H1 (cell line): ENCODE measurements at regions not wholly inside any gene's neighbourhood (a gene's known extent, or its start where the extent isn't known, plus 50 kb on each side); places are given as distances from the start of the nearest gene placed in this dataset.

Experiments
- CTCF ChIA-PET: fragments of 300-600 bp; sonication (Branson Sonifier 250); formaldehyde crosslinking; loops from one replicate; lab custom pipeline; 2021; ENCODE audit not compliant: partially characterized antibody; lab: Charles Lee
- POLR2A ChIA-PET: fragments of 300-600 bp; sonication (Branson Sonifier 250); formaldehyde crosslinking; loops from one replicate; lab custom pipeline; 2021; ENCODE audit warnings: inconsistent platforms; ENCODE audit not compliant: partially characterized antibody; lab: Charles Lee
- DNase-seq, 2 experiments: peaks; one replicate each; pipeline versions ENCODE4 v3.0.0 to v3.0.0-alpha.2; 2010 to 2022; ENCODE audit warnings: low spot score in 2 of 2, low read depth in 1 of 2, mixed read lengths in 1 of 2
- FAIRE-seq: peaks from 2 replicates; lab custom pipeline; 2011; peaks lifted over from hg19 to GRCh38; lab: Jason Lieb, UNC
- H2AFZ ChIP-seq: 2 replicates; pipeline ENCODE4 v1.8.1; 2012; ENCODE audit warnings: low read length, inconsistent platforms
- H2AK5ac ChIP-seq: 2 replicates; pipeline ENCODE4 v1.6.1; 2013; ENCODE audit warnings: low read depth, low read length
- H2BK120ac ChIP-seq: replicated peaks from 2 replicates; pipeline ENCODE3; 2013; ENCODE audit warnings: low read depth, low read length, inconsistent platforms
- H2BK12ac ChIP-seq: 2 replicates; pipeline ENCODE4 v1.6.1; 2013; ENCODE audit warnings: low read depth, low read length
- H2BK15ac ChIP-seq: 2 replicates; pipeline ENCODE4 v1.6.1; 2013; ENCODE audit warnings: low read length
- H2BK20ac ChIP-seq: 2 replicates; pipeline ENCODE4 v1.6.1; 2013; ENCODE audit warnings: low read length
- H2BK5ac ChIP-seq: 2 replicates; pipeline ENCODE4 v1.6.1; 2013; ENCODE audit warnings: low read depth, low read length
- H3K14ac ChIP-seq: 2 replicates; pipeline ENCODE4 v1.6.1; 2013; ENCODE audit warnings: inconsistent platforms; ENCODE audit not compliant: insufficient read length
- H3K18ac ChIP-seq: 2 replicates; pipeline ENCODE4 v1.6.1; 2013; ENCODE audit warnings: low read length; ENCODE audit errors: extremely low read depth
- H3K23ac ChIP-seq: 2 replicates; pipeline ENCODE4 v1.6.1; 2013; ENCODE audit warnings: inconsistent platforms; ENCODE audit not compliant: insufficient read length
- H3K23me2 ChIP-seq: 2 replicates; pipeline ENCODE4 v1.6.1; 2013; ENCODE audit warnings: low read depth, low read length
- H3K27ac ChIP-seq: 2 replicates; pipeline ENCODE4 v1.6.1; 2011; ENCODE audit warnings: low read depth, low read length, inconsistent platforms
- H3K27me3 ChIP-seq, 4 experiments: replicated peaks in 1 of 4; 1 replicate in 1 of 4; 2 replicates in 3 of 4; pipeline versions ENCODE4 v1.6.1 to v1.8.1; 2011 to 2013; ENCODE audit warnings: low read length in 3 of 4, mild to moderate bottlenecking in 3 of 4, inconsistent platforms in 2 of 4, mixed read lengths in 2 of 4, moderate library complexity in 1 of 4; ENCODE audit not compliant: control insufficient read depth in 3 of 4, insufficient read depth in 3 of 4; ENCODE audit errors: extremely low read depth in 1 of 4
- H3K36me3 ChIP-seq, 4 experiments: 2 replicates each; pipeline versions ENCODE4 v1.6.1 to v1.8.1; 2011 to 2013; ENCODE audit warnings: mild to moderate bottlenecking in 4 of 4, low read length in 3 of 4, moderate library complexity in 2 of 4, control low read depth in 1 of 4, inconsistent platforms in 1 of 4; ENCODE audit not compliant: insufficient read depth in 4 of 4, control insufficient read depth in 2 of 4
- H3K4ac ChIP-seq: replicated peaks from 2 replicates; pipeline ENCODE3; 2013; ENCODE audit warnings: low read length, low read depth, mixed read lengths, inconsistent platforms; ENCODE audit not compliant: insufficient read length
- H3K4me1 ChIP-seq, 4 experiments: replicated peaks in 1 of 4; 1 replicate in 1 of 4; 2 replicates in 3 of 4; pipeline versions ENCODE4 v1.6.1 to v1.8.1; 2011 to 2013; ENCODE audit warnings: low read length in 3 of 4, inconsistent platforms in 2 of 4, mixed read lengths in 1 of 4; ENCODE audit not compliant: insufficient read depth in 4 of 4, control insufficient read depth in 3 of 4
- H3K4me2 ChIP-seq, 2 experiments: 2 replicates each; pipeline versions ENCODE4 v1.6.1 to v1.8.1; 2011 to 2013; ENCODE audit warnings: low read depth in 2 of 2, low read length in 2 of 2, control low read depth in 1 of 2, inconsistent platforms in 1 of 2, mild to moderate bottlenecking in 1 of 2; ENCODE audit not compliant: insufficient read depth in 1 of 2
- H3K4me3 ChIP-seq, 4 experiments: fragments of 200-600, 300-600 bp in 1 of 4; sonication (generic), shearing (Covaris generic), sonication (Bioruptor Twin) in 1 of 4; 2 replicates each; pipeline versions ENCODE4 v1.5.1 to v1.8.1; 2011 to 2016; ENCODE audit warnings: low read length in 4 of 4, low read depth in 3 of 4, control low read depth in 2 of 4, inconsistent platforms in 2 of 4, mild to moderate bottlenecking in 2 of 4, mixed read lengths in 1 of 4, moderate library complexity in 1 of 4; ENCODE audit not compliant: insufficient read depth in 2 of 4; ENCODE audit errors: extremely low read depth in 1 of 4
- H3K56ac ChIP-seq: replicated peaks from 2 replicates; pipeline ENCODE3; 2013; ENCODE audit warnings: low read depth, mild to moderate bottlenecking, mixed read lengths, low read length, inconsistent platforms; ENCODE audit not compliant: insufficient read length
- H3K79me1 ChIP-seq: 2 replicates; pipeline ENCODE4 v1.6.1; 2013; ENCODE audit warnings: low read depth, low read length, control low read depth
- H3K79me2 ChIP-seq, 2 experiments: 2 replicates each; pipeline versions ENCODE4 v1.6.1 to v1.8.1; 2012 to 2013; ENCODE audit warnings: low read length in 2 of 2, mild to moderate bottlenecking in 2 of 2, inconsistent platforms in 1 of 2; ENCODE audit not compliant: insufficient read depth in 2 of 2, control insufficient read depth in 1 of 2
- H3K9ac ChIP-seq, 4 experiments: replicated peaks in 1 of 4; 1 replicate in 1 of 4; 2 replicates in 3 of 4; pipeline versions ENCODE4 v1.6.1 to v1.8.1; 2011 to 2013; ENCODE audit warnings: low read depth in 3 of 4, low read length in 3 of 4, control low read depth in 2 of 4, mild to moderate bottlenecking in 2 of 4, moderate library complexity in 2 of 4, inconsistent platforms in 1 of 4; ENCODE audit errors: extremely low read depth in 1 of 4
- H3K9me3 ChIP-seq, 2 experiments: 2 replicates each; pipeline versions ENCODE4 v1.6.1 to v1.8.1; 2012 to 2013; ENCODE audit warnings: mild to moderate bottlenecking in 2 of 2, moderate library complexity in 2 of 2, control low read depth in 1 of 2, inconsistent platforms in 1 of 2, low read depth in 1 of 2, low read length in 1 of 2, mixed read lengths in 1 of 2; ENCODE audit not compliant: insufficient read depth in 2 of 2
- H4K20me1 ChIP-seq, 2 experiments: replicated peaks in 1 of 2; 2 replicates each; pipeline versions ENCODE3 to v1.8.1; 2011 to 2013; ENCODE audit warnings: inconsistent platforms in 2 of 2, low read length in 2 of 2, mild to moderate bottlenecking in 1 of 2; ENCODE audit not compliant: insufficient read depth in 2 of 2, control insufficient read depth in 1 of 2
- H4K5ac ChIP-seq: 2 replicates; pipeline ENCODE4 v1.6.1; 2013; ENCODE audit warnings: low read length, low read depth, mixed read lengths, inconsistent platforms; ENCODE audit not compliant: insufficient read length
- H4K8ac ChIP-seq: 2 replicates; pipeline ENCODE4 v1.8.0; 2013; ENCODE audit warnings: mild to moderate bottlenecking, moderate library complexity, low read length, inconsistent platforms; ENCODE audit not compliant: insufficient read depth; ENCODE audit errors: extremely low read depth
- H4K91ac ChIP-seq: replicated peaks from 2 replicates; pipeline ENCODE3; 2013; ENCODE audit warnings: low read length, mixed read lengths, inconsistent platforms; ENCODE audit not compliant: insufficient read length
- CHD2 ChIP-seq: IDR thresholded peaks from 2 replicates; pipeline ENCODE4 v1.6.1; 2012; ENCODE audit warnings: low read length, improper control_type of control experiment
- EGR1 ChIP-seq: IDR thresholded peaks from 2 replicates; pipeline ENCODE4 v1.6.1; 2011; ENCODE audit warnings: low read depth, low read length, borderline replicate concordance
- GTF2F1 ChIP-seq: IDR thresholded peaks from 2 replicates; pipeline ENCODE4 v1.6.1; 2012; ENCODE audit warnings: low read depth, low read length, improper control_type of control experiment, borderline replicate concordance
- HDAC2 ChIP-seq, 2 experiments: fragments of 300-600 bp in 1 of 2; sonication (generic) in 1 of 2; IDR thresholded peaks; 2 replicates each; pipeline ENCODE4 v1.6.1; 2011 to 2012; ENCODE audit warnings: low read depth in 2 of 2, low read length in 2 of 2, mild to moderate bottlenecking in 2 of 2, moderate library complexity in 2 of 2, borderline replicate concordance in 1 of 2, inconsistent platforms in 1 of 2
- JUND ChIP-seq: IDR thresholded peaks from 2 replicates; pipeline ENCODE4 v1.6.1; 2011; ENCODE audit warnings: mild to moderate bottlenecking, improper control_type of control experiment, low read length
- SIRT6 ChIP-seq: IDR thresholded peaks from one replicate; pipeline ENCODE4 v1.7.1; 2012; ENCODE audit warnings: low read length, inconsistent platforms
- SP2 ChIP-seq: IDR thresholded peaks from 2 replicates; pipeline ENCODE4 v1.6.1; 2012; ENCODE audit warnings: mild to moderate bottlenecking, low read length, inconsistent platforms
- SUZ12 ChIP-seq: fragments of 200-600 bp; sonication (generic); IDR thresholded peaks from 2 replicates; pipeline ENCODE4 v1.6.1; 2012; ENCODE audit warnings: mild to moderate bottlenecking, inconsistent platforms, low read length, moderate library complexity, mixed read lengths
- WGBS, 2 experiments: shearing (Covaris generic) in 1 of 2; methylation state at CpG; one replicate each; pipeline versions ENCODE4 v1.1.6 to v1.1.7; 2013 to 2015; ENCODE audit warnings: low lambda C conversion rate in 2 of 2, mixed read lengths in 2 of 2, inconsistent platforms in 1 of 2, low coverage in 1 of 2, missing lambda C conversion rate in 1 of 2; ENCODE audit not compliant: insufficient replicate concordance in 2 of 2, insufficient coverage in 1 of 2, insufficient read length in 1 of 2; ENCODE audit errors: extremely low coverage in 1 of 2, missing lambda C conversion rate in 1 of 2; 5-methylcytosine and 5-hydroxymethylcytosine counted together
- TF ChIP-seq, protein P1 (sequence below): IDR thresholded peaks from 2 replicates; pipeline ENCODE4 v1.6.1; 2012; ENCODE audit warnings: low read length, inconsistent platforms

DNA sequence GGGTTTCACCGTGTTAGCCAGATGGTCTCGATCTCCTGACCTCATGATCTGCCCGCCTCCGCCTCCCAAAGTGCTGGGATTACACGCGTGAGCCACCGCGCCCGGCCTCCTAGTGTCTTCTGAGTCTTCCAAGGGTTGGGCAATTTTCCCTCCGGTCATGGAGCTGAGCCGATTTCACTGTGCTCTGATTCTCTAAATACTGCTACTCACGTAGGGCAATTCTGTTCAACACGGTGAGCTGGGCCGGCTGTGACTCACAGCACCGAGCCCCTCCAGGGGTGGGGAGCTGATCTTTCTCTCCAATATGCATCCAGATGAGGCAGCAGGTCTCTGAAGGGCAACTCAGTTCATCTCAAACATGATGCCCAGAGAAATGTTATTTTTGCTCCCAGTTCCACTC lies 71.6 kb upstream of the CD93 start:
- FAIRE-seq = no peak

More for the DNA sequence above, 71.6 kb upstream of the CD93 start:
- H2AK5ac ChIP-seq = no peak overlapping the region
- H3K4me3 ChIP-seq = no peak overlapping the region
- no peak overlapping the region for H3K56ac ChIP-seq
- no peaks in the 10 kb centered on the region for H4K20me1 ChIP-seq
- DNase-seq = peak in 1 of 2 experiments; percentile 23
- no peaks in the 10 kb centered on the region for H3K23me2 ChIP-seq
- H3K23ac ChIP-seq = no peak overlapping the region
- no peak overlapping the region for H4K5ac ChIP-seq
- H2AFZ ChIP-seq = no peak overlapping the region
- H2BK5ac ChIP-seq = no peak overlapping the region
- H3K27ac ChIP-seq = no peak overlapping the region
- H3K27me3 ChIP-seq = no peaks in the 10 kb centered on the region
- no peak overlapping the region for H2BK20ac ChIP-seq
- no peak overlapping the region for H2BK120ac ChIP-seq
- CTCF ChIA-PET = interaction anchor here (2.1 to 2.9 kb wide), 2 partner anchors 44 to 82 kb away, joined by 5 to 9 read pairs; no protein-coding TSS in a partner anchor
- peaks cover 2 to 7% (median 5%) of the 10 kb centered on the region in 4 experiments; a peak in 4 of 7 replicates for H3K4me1 ChIP-seq
- H3K9me3 ChIP-seq = no peaks in the 10 kb centered on the region
- H3K36me3 ChIP-seq = no peaks in the 10 kb centered on the region
- no peak overlapping the region for H4K91ac ChIP-seq
- no peak overlapping the region for H3K9ac ChIP-seq
- no peak overlapping the region for H2BK12ac ChIP-seq
- H2BK15ac ChIP-seq = no peak overlapping the region
- TF ChIP-seq SIRT6 = no peak
- TF ChIP-seq CHD2 = no peak
- no peak for TF ChIP-seq SP2
- TF ChIP-seq, protein P1, sequence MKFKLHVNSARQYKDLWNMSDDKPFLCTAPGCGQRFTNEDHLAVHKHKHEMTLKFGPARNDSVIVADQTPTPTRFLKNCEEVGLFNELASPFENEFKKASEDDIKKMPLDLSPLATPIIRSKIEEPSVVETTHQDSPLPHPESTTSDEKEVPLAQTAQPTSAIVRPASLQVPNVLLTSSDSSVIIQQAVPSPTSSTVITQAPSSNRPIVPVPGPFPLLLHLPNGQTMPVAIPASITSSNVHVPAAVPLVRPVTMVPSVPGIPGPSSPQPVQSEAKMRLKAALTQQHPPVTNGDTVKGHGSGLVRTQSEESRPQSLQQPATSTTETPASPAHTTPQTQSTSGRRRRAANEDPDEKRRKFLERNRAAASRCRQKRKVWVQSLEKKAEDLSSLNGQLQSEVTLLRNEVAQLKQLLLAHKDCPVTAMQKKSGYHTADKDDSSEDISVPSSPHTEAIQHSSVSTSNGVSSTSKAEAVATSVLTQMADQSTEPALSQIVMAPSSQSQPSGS = no peak
- no peak for TF ChIP-seq JUND
- TF ChIP-seq HDAC2 (IDR thresholded peaks at IDR 0.05; ENCODE audit: borderline replicate concordance in 1 of 2, low read depth in 2 of 2, low read length in 2 of 2) = no peak
- no peak for TF ChIP-seq EGR1
- no peak for TF ChIP-seq SUZ12
- no peak for TF ChIP-seq GTF2F1
- TF ChIP-seq, all 59 proteins: peak for 0
- H3K14ac ChIP-seq = no peak overlapping the region
- H3K4me2 ChIP-seq = no peak overlapping the region
- 93% methylated on average over 15 of the region's 15 CpGs; no CpG with 5 or more reads in 1 of the 2 experiments for WGBS, 2 experiments
- H3K79me2 ChIP-seq = no peaks in the 10 kb centered on the region
- no peaks in the 10 kb centered on the region for H3K79me1 ChIP-seq
- no peak overlapping the region for H3K18ac ChIP-seq
- POLR2A ChIA-PET = no interaction called here
- no peak overlapping the region for H4K8ac ChIP-seq
- no peak overlapping the region for H3K4ac ChIP-seq
